ENCODE measurements at regions not wholly inside any gene's neighbourhood (a gene's known extent, or its start where the extent isn't known, plus 50 kb on each side); places are given as distances from the start of the nearest gene placed in this dataset.
"Not testable (repeated sequence)": the region's sequence is repeated elsewhere in the genome, so short reads cannot be mapped to it uniquely, and the experiment has no call there.

GRCh38 chr3:151593928-151594327 lies 133.1 kb upstream of the IGSF10 start:
- peak in 1 of 2 experiments; percentile 32 for DNase-seq (ENCODE audit: low read depth in 2 of 2)

- DNase-seq (ENCODE audit: low read depth in 2 of 2): no peak
These were observed 131.4 kb upstream of the IGSF10 start for GRCh38 chr3:151592287-151592686.

GRCh38 chr3:151591441-151591840 lies 130.6 kb upstream of the IGSF10 start:
- DNase-seq (ENCODE audit: low read depth in 2 of 2): no peak

- DNase-seq (ENCODE audit: low read depth in 2 of 2): no peak
These were observed 128.4 kb upstream of the IGSF10 start for GRCh38 chr3:151589311-151589710.

DNA sequence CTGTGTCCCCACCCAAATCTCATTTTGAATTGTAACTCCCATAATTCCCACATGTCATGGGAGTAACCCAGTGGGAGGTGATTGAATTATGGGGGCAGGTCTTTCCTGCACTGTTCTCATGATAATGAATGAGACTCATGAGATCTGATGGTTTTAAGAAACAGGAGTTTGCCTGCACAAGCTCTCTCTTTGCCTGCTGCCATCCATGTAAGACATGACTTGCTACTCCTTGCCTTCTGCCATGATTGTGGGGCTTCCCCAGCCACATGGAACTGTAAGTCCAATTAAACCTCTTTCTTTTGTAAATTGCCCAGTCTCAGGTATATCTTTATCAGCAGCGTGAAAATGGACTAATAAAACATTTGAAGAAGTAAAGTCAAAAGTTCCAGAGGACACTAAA lies 126.8 kb upstream of the IGSF10 start:
- not testable (repeated sequence) for DNase-seq (ENCODE audit: low read depth in 2 of 2)

GRCh38 chr3:151584566-151584965 lies 123.7 kb upstream of the IGSF10 start:
- DNase-seq (ENCODE audit: low read depth in 2 of 2): no peak

DNA sequence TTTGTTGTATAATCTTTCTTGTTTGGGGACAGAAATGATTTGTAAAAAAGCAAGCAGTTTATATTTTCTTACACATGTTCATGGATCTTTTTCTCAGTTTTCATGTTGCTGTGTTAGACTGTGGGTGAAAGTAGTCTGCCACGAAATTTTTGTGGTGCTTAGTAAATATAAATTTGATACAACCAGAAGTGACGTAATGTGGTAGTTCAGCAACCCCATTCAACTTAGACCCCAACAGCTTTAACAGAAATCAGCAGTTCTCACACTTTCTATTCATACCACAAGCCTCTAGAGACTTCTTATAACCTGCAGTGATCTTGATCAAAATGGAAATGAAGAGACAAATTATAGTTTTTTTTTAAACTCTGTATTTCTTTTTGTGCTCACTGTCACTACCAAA lies 120.2 kb upstream of the IGSF10 start:
- peak; percentile 49 to 53 for DNase-seq (ENCODE audit: low read depth in 2 of 2)

DNA sequence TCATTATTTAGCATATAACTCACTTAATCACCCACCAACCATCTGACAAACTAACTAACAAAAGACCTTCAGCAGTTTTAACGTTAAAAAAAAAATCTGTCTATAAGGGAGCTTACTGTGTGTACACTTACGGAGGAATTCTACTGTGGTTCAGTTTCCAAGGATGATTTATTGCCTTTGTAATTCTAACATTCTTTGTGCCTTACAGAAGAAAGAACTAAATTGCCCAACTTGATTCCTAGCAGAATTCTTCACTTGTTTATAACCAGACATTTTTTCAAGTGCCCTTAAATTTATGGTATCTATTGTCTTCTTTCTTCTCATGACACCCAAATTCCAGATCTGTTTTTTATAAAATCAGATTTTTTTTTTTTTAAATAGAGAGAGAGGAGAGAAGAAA lies 119.7 kb upstream of the IGSF10 start:
- DNase-seq (ENCODE audit: low read depth in 2 of 2): peak; percentile 95

DNA sequence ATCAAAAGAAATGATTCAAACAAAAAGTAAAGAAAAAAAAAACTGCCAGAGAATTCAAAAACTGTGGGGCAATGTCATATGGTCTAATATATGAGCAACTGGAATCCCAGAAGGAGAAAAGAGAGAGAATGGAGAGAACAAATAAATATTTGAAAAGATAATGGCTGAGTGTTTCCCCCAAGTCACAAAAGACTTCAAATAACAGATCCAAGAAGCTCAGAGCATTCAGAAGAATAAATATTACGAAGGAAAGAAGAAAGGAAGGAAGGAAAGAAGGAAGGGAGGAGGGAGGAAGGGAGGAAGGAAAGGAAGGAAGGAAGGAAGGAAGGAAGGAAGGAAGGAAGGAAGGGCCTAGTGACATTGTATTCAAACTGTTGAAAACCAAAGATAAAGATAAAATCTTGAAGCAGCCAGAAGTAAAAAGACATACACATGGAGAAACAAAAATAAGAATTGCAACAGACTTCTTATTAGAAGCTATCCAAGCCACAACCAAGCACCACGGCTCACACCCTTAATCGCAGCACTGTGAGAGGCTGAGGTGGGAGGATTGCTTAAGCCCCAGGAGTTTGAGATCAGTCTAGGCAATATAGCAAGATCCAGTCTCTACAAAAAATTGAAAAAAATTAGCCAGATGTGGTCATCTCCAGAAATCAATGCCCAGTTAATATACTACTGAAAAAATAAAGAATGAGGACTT lies 118.9 kb upstream of the IGSF10 start:
- DNase-seq (ENCODE audit: low read depth in 2 of 2): no peak

- no peak for DNase-seq (ENCODE audit: low read depth in 2 of 2)
These were observed 117.6 kb upstream of the IGSF10 start for GRCh38 chr3:151578495-151578894.

DNA sequence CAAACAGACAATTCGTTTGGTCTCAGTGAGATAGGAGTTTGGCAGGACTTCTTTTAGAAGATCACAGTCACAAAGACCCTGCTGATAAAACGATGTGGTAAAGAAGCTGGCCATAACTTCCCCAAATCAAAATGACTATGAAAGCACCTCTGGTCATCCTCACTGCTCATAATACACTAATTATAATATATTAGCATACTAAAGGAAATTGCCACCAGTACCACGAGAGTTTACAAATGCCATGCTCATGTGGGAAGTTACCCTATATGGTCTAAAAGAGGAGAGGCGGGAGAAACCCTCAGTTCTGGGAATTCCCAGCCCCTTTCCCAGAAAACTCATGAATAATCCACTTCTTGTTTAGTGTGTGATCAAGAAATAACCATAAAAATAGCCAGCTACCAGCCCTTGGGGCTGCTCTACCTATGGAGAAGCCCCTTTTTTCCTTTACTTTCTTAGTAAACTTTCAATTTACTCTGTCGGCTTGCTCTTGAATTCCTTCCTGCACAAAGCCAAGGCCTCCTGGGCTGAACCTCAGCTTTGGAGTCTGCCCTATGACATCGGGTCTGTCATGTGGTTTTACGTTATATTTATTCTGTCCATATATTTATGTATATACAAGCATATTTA lies 115.8 kb upstream of the IGSF10 start:
- DNase-seq (ENCODE audit: low read depth in 2 of 2): no peak

GRCh38 chr3:151568184-151568583 lies 107.3 kb upstream of the IGSF10 start:
- DNase-seq (ENCODE audit: low read depth in 2 of 2): no peak

- no peak for DNase-seq (ENCODE audit: low read depth in 2 of 2)
These were observed 106.6 kb upstream of the IGSF10 start for GRCh38 chr3:151567477-151567876.

- no peak for DNase-seq (ENCODE audit: low read depth in 2 of 2)
These were observed 103.4 kb upstream of the IGSF10 start for GRCh38 chr3:151564261-151564660.

GRCh38 chr3:151563305-151563704 lies 102.4 kb upstream of the IGSF10 start:
- DNase-seq (ENCODE audit: low read depth in 2 of 2): no peak

GRCh38 chr3:151562891-151563290 lies 102.0 kb upstream of the IGSF10 start:
- no peak for DNase-seq (ENCODE audit: low read depth in 2 of 2)

GRCh38 chr3:151561878-151562277 lies 101.0 kb upstream of the IGSF10 start:
- DNase-seq (ENCODE audit: low read depth in 2 of 2): no peak

DNA sequence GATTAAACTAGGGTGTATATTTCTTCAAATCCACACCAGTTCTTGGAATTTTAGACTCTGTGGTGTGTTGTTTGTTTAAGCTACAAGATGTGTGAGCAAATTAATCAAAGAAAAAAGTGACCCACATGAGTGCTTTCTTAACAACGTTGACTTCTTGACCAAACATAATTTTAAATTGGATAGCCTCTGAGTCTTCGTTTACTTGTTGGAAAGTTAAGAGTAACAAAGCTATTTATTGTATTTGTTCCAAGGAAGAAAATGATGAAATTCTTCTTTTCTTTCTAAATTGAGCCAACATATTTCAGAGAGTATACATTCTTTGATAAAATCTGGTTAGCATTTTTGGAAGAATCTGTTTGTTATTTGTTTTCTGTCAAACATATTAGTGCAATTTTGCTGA lies 99.9 kb upstream of the IGSF10 start:
- DNase-seq (ENCODE audit: low read depth in 2 of 2): no peak

DNA sequence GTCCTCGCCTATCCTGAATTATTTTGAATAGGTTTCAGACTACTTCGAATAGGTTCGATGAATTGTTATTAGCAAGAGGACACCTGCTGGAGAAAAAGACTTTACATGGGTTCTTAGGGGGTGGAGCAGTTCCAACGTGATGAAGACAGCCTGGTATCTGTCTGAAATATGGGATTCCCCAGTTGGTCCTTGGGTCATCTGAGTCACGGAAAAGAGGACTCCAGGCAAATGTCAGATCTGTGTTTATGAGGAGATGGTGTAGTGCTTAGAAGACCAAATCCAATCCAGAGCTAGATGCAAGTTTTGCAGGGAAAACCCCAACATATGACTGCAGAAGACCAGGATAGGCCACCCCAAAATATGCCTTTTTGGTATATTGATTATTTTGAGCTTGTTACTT lies 98.9 kb upstream of the IGSF10 start:
- no peak for DNase-seq (ENCODE audit: low read depth in 2 of 2)

DNA sequence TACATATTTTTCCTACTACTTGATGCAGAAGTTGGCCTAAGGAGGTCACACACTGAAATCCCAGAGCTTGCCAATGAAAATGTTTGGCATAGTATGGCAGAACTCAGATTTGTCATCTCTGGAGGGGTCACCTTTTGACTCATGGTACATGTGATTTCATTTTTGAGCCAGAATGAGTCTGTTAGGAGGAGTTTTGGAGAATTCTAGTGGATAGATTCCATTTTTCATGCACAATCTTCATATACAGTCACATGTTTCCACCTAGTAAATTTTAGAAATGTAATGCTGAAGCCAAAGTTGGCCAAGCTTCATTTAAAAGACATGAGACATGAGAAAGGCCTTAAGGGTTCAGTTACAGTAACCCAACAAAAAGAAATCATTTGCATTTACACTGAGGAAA lies 97.8 kb upstream of the IGSF10 start:
- DNase-seq (ENCODE audit: low read depth in 2 of 2): no peak

- DNase-seq (ENCODE audit: low read depth in 2 of 2): no peak
These were observed 96.4 kb upstream of the IGSF10 start for GRCh38 chr3:151557068-151557840.

GRCh38 chr3:151556596-151556995 lies 95.7 kb upstream of the IGSF10 start:
- no peak for DNase-seq (ENCODE audit: low read depth in 2 of 2)

DNA sequence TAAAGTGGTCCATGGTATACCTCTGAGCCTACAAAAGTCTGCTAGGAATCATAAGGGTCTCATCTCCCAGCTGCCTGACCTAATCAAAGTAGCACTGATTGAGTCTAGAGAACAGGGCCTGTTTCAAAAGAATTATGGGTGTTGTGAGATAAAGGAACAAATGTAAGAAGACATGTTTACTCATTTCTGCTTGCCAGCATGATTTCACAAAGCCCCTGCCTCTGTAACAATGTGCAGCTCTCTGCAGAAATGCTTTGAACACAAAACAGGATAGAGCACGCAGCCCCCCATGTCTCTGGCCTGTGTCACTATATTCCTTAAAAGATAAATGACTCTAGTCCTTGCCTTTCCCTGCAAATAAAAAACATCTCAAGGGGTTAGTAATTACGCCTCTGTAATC lies 94.7 kb upstream of the IGSF10 start:
- no peak for DNase-seq (ENCODE audit: low read depth in 2 of 2)
